T47D (cell line): ENCODE measurements at regions not wholly inside any gene's neighbourhood (a gene's known extent, or its start where the extent isn't known, plus 50 kb on each side); places are given as distances from the start of the nearest gene placed in this dataset.
"Not testable (repeated sequence)": the region's sequence is repeated elsewhere in the genome, so short reads cannot be mapped to it uniquely, and the experiment has no call there.

Experiments used
- DNase-seq, 2 experiments: peaks; one replicate each; pipeline versions ENCODE4 v3.0.0 to v3.0.0-alpha.2; 2011 to 2012; ENCODE audit warnings: low read depth in 1 of 2, low spot score in 1 of 2
- JUND ChIP-seq: IDR thresholded peaks from 2 replicates; pipeline ENCODE4 v1.6.1; 2012; ENCODE audit warnings: low read depth
- in situ Hi-C: cut with HindIII; loops from 2 replicates; pipeline ENCODE4 v1.10.0; 2016; ENCODE audit warnings: low sequenced_read_pairs, low pct_unique_long_range_greater_than_20kb

- peak; percentile 69; the same call in 1 of the 2 replicates for TF ChIP-seq JUND
- peak in 1 of 2 experiments; percentile 34 for DNase-seq
- in situ Hi-C loops: not testable (repeated sequence)
Observed at GRCh38 chr7:115597220-115597619, 433.3 kb downstream of the TFEC start.

DNA sequence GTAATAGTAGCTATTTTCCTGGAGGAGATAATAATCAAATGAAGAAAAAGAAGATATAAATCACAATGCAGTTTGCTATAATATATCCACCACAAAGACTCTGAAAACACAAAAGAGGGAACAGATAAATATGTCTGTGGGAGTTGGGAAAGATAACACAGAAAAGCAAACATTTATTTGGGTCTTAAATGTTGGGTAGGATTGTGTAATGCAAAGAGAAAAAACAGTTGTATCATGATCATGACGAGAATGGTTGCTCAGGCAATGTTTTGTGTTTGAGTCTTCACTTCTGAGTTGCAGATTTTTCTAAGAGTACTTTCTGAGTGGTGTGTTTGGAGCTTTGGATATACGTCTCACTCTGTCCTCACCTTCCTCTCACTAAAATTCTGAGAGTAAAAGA is 437.5 kb downstream of the TFEC start:
- TF ChIP-seq JUND: no peak
- in situ Hi-C loops: no loop called here
- peak in 1 of 2 experiments; percentile 36 for DNase-seq

- no peak for TF ChIP-seq JUND
- in situ Hi-C loops: no loop called here
- peak in 1 of 2 experiments; percentile 9 for DNase-seq
Observed at GRCh38 chr7:115585015-115585718, 445.4 kb downstream of the TFEC start.

- TF ChIP-seq JUND: no peak
- DNase-seq: no peak
- in situ Hi-C loops: no loop called here
Observed at GRCh38 chr7:115582956-115583355, 447.6 kb downstream of the TFEC start.

DNA sequence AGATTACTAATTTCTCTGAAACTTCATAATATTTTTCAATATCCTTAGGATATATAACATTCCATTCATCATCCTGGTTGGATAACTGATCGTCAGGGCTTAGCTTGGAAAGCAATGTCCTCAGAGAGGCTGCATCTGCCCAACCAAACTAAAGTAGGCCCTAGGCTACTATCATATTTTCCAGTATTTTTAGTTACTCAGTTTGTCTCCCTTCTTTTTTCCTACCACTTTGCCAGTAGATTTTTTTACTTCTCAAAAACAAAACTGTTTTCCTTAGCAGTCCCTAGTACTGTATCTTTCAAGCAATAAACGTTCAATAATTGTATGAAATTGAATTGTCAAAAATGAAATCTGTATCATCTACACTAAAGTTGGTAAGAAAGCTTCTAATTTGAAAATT is 452.0 kb downstream of the TFEC start:
- TF ChIP-seq JUND: no peak
- in situ Hi-C loops: no loop called here
- no peak for DNase-seq

GRCh38 chr7:115574681-115575291 is 455.8 kb downstream of the TFEC start:
- no peak for DNase-seq
- in situ Hi-C loops: no loop called here
- TF ChIP-seq JUND: no peak

- no peak for TF ChIP-seq JUND
- DNase-seq: no peak
- in situ Hi-C loops: no loop called here
Observed at GRCh38 chr7:115572111-115572510, 458.5 kb downstream of the TFEC start.

DNA sequence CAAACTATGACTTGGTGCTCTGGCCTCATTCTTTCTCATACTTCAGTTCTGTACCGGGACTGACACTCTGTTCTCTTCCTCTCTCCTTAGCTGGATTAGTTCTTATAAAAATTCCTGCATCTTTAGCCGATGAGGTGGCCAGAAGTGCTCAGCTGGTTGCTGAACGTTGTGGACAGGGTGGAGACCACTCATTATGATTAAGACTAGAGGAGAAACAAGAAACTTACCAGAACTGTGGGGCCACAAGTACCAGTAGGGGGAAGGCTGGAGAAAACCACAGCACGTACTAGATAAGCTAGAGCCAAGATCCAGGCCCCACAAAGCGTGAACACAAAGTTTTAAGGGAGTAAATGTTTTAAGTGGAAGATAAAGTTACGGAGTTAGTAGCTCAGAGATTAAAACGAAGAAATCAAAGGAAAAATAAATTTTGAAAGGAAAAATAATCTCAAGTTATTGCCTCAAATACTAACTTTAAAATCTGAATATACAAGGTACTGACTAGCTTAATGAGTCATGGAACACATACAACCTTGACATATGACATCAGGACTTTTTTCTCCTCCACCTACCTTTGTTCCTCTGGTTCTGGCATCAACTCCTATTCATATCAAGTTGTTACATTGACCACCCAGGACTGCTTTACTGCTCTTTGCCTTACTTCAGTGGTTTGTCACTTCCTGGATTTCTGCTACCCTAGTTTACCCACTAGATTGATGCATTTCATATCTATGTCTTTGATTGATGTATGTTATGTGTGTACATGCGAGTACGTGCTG is 469.0 kb downstream of the TFEC start:
- no peak for TF ChIP-seq JUND
- in situ Hi-C loops: no loop called here
- no peak for DNase-seq

- no peak for DNase-seq
- in situ Hi-C loops: no loop called here
- no peak for TF ChIP-seq JUND
Observed at GRCh38 chr7:115559877-115560276, 470.7 kb downstream of the TFEC start.

GRCh38 chr7:115558161-115558560 is 472.4 kb downstream of the TFEC start:
- in situ Hi-C loops: no loop called here
- DNase-seq: no peak
- no peak for TF ChIP-seq JUND

DNA sequence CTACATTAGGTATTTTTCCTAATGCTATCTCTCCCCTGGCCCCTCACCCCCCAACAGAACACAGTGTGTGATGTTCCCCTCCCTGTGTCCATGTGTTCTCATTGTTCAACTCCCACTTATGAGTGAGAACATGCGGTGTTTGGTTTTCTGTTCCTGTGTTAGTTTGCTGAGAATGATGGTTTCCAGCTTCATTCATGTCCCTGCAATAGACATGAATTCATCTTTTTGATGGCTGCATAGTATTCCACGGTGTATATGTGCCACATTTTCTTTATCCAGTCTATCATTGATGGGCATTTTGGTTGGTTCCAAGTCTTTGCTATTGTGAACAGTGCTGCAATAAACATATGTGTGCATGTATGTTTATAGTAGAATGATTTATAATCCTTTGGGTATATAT is 473.3 kb downstream of the TFEC start:
- DNase-seq, in situ Hi-C loops: not testable (repeated sequence)

DNA sequence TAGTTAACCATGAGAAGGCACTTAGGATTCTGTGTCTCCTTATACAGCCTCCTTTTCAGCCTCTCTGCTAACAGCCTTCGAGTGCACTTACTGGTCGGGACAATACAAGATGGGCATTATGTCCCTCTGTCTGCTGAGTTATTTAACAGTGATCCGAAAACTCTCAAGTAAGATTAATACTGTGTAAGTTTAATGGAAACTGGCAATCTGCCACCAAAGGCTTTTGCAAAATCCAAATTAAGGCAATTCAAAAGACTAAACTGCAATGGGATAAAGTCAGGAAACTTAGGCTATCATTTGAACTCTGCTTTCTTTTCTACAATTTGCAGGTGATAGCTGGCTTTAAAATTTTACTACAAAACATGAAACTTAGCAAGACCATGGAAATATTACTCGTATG is 477.8 kb downstream of the TFEC start:
- no peak for DNase-seq
- no peak for TF ChIP-seq JUND
- in situ Hi-C loops: no loop called here

- TF ChIP-seq JUND: no peak
- DNase-seq: no peak
- in situ Hi-C loops: no loop called here
Observed at GRCh38 chr7:115549910-115550309, 480.7 kb downstream of the TFEC start.
